NCI-H774 (cell line): ENCODE measurements at regions not wholly inside any gene's neighbourhood (a gene's known extent, or its start where the extent isn't known, plus 50 kb on each side); places are given as distances from the start of the nearest gene placed in this dataset.
"Not testable (repeated sequence)": the region's sequence is repeated elsewhere in the genome, so short reads cannot be mapped to it uniquely, and the experiment has no call there.

Source experiments
- DNase-seq: peaks from one replicate; lab custom pipeline; 2025; lab: John Stamatoyannopoulos, UW

DNA sequence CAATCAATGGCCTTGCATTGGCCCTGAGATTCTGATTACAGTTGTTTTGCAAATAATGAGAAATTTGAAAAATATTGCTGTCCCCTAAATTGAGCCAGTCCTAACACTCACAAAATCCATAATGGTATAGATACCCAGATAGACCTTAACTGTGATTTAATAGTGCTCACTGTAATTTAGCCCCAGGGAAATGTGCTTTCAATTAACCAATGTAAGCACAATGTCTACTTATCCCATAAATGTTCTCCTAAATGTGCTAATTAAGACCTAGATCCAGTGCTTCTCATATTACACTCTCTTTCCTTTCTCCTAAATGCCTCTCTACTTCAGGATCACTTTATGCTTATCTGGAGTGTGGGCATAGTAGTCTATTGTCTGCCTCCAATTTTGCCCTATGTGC is 417.8 kb upstream of the CCL2 start:
- no peak for DNase-seq

DNA sequence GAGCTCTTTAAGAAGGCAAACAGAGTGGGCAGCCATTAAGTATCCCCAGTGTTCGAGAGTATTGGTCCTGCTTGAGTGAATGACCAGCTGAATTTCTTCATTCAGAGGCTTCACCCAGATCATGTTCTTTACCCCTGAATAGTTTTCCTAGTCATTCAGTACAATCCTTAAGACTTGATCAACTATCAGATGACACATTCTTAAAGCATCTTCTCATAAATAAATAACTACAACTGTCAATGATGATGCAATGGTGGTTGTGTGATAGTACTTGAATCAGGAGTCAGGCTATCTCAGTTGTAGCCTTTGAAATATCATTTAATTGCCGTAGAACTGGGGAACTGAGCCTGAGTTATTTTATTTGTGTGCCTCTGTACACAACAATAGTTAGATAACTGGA is 416.8 kb upstream of the CCL2 start:
- DNase-seq: no peak

DNA sequence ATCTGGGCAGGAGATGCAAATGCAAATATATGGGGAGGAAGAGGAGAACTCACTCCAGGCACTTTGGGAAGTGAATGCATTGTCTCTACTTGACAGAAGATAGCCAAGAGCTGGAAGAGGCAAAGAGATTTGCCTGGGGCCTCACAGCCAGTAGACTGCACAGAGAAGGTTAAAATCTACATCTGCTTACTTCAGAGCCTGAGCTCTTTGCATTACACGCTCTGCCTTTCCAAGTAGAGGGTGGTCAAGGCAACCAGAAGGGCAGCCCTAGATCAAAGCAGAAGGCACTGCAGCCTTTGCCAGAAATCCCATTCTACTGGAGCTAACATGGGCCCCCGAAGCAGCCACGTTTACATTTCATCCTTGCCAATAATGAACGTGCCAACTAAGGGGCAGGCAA is 407.2 kb upstream of the CCL2 start:
- DNase-seq: no peak

DNA sequence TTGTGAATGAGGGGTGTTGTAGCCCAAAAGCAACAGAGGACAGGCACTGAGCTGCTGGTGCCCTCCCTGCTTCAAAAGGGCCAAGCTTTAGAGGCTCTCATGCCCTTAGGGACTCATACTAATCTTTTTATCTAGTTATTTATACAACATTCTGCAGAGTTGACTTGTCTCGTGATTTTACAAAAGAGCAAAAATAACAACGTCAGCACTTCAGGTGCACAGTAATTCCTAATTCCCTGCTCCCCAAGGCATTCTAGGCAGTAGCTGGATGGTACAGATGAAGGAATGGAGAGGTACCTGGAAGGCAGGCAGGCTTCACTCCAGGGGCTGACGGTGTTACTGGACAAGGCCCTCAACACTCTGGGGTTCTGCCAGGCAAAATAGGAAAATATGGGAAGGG is 406.7 kb upstream of the CCL2 start:
- DNase-seq: no peak

DNA sequence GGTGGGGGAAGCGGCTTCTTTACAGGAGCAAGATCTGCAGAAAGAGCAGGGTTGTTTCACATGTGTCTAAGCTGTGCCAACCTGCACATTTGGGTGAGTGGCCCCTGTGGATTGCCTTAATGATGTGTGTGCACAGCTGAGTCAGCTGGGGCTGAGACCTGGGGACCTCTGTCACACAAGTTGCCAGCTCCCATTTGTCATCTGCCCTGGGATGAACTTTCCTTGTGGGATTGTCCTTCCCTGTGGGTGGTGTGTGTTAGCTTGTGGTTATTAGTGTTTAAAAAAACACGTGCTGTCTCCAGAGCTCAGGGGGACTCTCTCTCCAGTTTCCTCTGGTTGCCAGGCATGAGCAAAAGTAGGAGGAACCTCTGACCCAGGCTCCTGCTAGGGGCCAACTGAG is 400.5 kb upstream of the CCL2 start:
- peak; percentile 58 for DNase-seq

DNA sequence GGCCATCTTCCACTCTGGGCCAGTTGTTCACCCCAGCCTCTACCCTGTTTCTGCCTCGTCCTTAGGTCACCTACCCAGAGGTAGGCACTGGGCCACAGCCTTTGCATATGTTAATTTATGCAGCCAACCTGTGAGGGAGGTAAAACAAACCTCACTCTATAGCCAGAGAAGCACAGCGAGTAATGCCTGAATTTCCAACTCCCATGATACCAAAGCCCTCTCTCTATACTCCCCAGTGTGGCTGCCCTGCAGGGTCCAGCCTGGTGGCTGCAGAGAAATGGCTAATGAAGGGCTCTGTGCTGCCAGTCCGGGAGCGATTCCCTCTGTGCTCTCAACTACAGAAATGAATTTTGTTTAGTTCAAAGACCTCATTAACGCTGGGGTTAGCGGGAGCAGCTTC is 397.0 kb upstream of the CCL2 start:
- no peak for DNase-seq

DNA sequence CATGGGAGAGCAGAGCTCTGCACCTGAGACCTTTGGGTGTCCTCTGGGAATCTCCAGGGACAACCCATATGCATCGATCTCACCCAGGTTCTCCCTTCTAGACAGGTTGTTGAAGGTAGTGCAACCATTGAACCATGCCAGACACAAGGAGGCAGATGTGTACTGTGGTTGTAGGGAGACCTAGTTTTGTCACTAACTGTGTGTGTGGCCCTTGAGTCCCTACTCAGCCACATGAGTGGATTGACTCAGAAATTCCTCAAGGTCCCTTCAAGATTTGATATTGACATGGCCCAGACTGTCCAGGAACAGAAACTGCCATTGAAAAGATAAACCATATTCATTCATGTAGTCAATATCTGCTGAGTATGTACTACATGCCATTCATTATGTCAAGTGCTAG is 396.4 kb upstream of the CCL2 start:
- DNase-seq: no peak

DNA sequence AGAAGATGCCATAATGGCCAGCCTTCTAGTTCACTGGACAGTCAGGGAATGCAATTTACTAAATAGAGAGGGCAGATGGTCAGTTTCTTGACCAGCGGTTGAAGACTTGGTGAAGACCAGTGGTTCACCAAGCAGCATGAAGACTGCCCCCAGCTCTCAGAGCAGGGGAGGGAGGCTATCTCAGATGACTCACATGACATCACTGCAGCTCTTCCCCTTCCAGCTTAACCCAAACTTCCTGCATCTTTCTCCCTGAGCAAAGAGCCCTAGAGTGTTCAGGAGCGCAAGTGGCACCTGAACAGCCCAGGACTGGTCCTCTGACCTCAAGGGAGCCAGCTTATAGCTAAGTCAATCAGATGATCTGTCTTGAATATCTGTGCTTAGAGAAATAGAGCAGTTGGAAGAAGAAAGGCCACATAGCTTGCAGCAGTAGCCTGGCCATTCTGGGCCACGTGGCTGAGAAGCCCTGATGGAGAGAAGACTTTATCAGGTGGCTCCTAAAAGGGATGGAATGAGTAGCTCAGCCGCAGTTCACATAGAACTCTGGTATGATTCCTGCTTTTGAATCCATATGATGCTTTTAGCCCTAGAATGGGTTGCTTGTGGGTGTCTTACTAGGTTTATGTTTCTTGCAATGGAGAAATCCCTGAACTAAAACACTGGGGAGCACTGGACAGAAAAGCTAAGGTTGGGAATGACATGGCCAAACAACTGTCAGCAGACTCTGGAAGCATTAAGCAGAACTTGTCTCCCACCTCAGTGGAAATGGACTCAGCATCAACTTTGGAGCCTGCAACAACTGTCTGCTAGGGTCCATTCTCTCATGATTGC is 392.1 kb upstream of the CCL2 start:
- DNase-seq: no peak

DNA sequence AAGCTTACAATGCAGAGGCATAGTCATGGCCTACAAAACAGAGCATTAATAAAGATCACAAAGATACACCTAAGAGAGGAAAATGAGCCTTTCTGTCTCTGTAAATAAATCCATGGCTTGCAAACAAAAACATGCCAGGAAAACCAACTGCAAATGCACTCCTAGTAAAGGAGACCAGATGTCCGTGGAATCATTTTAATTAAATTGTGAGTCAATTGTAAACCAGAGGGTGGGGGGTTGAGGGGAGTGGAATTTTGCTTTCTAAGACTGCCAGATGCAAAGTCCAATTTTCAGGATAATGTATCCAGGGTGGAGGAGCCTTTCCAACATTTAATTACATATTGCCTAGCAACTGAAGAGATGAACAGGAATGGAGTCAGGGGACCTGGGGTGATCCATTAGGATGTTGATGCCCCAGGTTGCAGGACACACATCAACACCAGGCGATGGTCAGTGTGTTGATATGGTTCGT is 390.3 kb upstream of the CCL2 start:
- no peak for DNase-seq

DNA sequence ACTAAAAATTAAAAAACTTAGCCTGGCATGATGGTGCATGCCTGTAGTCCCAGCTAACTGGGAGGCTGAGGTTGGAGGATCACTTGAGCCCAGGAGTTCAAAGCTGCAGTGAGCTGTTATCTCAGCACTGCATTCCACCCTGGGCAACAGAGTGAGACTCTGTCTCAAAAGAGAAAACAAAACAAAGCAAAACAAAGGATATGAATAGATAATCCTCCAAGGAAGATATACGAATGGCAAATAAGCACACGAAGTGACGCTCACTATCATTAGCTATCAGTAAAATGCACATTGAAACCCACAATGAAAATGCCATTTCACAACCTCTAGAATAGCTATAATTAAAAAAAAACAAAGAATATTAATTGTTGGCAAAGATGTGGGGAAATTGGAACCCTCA is 386.2 kb upstream of the CCL2 start:
- DNase-seq: no peak

DNA sequence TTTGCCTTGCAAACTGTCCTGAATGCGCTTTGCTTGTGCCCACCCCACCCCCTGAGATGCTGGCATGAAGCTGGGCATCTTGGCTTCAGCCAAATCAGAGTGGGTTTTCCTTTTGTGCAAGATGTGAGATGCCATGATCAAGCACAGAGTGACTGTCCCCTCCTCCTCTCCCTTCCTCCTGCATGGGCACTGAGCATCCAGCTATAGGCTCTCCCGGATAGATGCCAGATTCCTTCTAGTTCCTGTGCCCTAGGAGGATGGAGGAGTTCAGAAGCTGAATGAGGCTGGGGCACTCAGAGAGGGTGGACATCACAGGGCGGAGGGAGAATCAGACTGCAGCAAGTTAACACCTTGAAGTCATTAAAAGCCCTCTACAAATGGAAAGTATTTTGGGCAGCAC is 384.1 kb upstream of the CCL2 start:
- DNase-seq: no peak

DNA sequence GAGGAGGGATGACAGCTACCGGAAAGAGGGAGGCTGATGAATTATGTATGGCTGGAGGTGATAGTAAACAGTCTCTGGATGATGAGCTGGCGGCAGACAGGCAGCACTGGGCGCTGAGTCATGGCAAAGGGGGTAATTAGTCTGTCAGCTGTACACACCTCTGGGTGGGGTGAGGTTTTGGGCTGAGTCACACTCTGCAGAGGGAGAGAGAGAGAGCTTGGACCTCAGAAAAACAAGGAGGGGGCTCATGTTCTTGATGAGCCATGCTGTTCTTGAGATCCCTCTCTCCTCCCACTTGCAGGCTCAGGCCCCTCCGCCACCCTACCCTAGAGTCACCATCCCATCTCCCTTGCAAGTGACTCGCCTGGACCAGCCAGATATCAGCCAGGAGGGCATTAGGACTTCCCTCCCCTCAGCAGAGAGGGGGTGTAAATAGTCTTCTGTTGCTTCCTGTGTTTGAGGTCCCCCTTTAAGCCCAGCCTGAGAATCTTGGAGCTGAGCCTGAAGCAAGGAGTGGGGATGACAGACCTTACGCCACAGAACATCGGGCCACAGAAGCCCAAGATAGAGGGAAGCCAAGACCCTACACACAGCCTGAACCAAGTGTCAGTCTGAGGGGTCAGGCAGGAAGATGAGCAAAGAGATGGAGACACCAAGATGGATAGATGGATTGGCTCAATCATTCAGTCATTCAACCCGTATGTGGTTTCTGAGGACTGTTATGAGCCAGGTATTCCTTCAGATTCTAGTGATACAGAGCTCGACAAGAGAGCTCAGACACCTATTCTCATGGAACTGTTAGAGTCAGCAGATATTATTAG is 383.2 kb upstream of the CCL2 start:
- peak; percentile 41 for DNase-seq

DNA sequence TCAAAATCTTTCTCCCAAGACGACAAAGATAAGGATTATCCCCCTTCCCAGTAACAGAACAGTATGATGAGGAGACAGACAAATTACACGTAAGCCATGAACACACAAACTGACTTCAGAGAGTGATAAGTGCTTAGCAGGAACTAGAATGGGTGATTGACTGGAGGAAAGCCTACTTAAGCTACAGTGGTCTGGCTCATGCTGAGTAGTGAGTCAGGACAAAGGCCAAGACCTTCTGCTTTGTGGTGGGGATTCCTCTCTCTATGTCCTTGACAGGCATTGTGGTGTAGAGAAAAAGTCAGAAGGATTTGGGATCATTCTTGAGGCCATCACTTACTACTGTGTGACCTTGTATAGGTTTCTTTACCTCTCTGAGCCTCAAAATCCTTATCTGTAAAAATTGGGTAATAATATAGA is 381.9 kb upstream of the CCL2 start:
- no peak for DNase-seq

DNA sequence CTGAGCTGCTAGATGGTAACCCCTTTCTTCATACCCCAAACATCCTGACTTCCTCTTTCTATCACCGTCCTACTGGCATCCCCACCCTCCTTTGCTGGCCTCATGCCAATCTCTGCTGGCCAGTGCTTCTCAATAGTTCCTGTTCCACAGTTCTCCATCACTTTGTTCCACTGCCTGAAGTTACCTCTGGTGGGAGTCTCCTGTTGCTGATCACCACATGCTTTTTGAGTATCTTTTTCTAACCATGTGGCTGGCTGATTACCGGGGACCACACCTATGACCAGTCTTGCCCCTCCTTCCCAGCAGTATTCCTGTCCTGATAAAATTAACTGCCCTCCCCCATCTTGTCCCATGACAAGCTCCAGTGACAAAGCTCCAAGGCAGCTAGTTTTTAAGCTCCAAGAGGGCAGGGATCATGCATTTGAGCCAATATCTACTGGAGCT is 380.4 kb upstream of the CCL2 start:
- DNase-seq: no peak

DNA sequence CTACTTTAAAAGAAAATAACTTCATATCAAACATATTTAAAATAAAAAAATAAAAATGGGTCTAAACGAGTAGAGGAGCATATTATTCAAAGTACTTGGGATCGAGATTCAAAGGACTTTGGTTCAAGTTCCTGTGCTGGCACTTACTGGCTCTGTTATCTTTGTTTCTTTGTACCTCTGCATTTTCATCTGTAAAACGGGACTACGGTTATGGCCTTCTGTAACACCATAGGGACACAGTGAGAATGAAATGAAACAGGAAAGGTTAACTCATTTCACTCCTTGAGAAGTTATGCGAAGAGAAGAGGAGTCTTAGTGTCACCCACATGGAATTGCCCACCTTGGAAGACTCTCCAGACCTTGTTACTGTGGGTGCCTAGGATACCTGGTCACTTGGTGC is 379.1 kb upstream of the CCL2 start:
- no peak for DNase-seq

DNA sequence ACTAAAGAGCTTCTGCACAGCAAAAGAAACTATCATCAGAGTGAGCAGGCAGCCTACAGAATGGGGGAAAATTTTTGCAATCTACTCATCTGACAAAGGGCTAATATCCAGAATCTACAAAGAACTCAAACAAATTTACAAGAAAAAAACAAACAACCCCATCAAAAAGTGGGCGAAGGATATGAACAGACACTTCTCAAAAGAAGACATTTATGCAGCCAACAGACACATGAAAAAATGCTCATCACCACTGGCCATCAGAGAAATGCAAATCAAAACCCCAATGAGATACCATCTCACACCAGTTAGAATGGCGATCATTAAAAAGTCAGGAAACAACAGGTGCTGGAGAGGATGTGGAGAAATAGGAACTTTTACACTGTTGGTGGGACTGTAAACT is 372.8 kb upstream of the CCL2 start:
- not testable (repeated sequence) for DNase-seq

DNA sequence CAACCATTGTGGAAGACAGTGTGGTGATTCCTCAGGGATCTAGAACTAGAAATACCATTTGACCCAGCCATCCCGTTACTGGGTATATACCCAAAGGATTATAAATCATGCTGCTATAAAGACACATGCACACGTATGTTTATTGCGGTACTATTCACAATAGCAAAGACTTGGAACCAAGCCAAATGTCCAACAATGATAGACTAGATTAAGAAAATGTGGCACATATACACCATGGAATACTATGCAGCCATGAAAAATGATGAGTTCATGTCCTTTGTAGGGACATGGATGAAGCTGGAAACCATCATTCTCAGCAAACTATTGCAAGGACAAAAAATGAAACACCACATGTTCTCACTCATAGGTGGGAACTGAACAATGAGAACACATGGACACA is 372.4 kb upstream of the CCL2 start:
- not testable (repeated sequence) for DNase-seq

DNA sequence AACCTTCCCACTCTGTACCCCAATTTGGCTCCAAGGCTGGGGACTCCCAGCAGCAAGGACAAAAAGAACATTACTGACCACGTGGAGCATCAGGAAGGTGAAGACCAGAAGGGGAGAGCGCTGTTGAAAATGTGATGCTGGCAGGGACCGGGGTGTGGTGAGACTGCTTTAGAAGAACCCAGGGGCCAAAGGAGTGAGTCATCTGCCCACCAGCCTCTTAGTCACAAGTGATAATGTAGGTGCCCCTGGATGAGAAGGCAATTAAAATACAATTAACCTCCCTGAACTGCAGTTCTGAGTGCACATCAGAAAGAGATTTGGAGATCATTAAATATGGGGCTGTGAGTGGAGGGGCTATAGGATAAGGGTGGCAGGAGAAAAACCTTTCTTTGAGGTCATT is 366.6 kb upstream of the CCL2 start:
- no peak for DNase-seq

DNA sequence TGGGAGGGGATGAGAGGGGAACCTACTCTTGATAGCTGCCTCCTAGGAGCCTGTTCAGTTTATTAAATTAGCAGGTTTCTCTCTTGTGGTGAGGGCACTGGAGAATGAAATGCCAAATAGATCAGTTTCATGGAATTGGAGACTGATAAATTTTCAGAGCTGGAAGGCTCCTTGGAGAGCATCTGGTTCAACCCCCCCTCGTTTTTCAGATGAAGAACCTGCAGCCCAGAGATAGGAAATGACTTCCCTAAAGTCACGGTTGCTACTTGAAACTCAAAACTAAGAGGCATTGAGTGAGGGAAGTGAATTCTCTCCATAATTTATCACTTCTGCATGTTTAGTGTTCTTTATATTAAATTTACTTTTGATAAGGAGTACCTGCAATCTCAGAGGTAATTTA is 366.0 kb upstream of the CCL2 start:
- no peak for DNase-seq

DNA sequence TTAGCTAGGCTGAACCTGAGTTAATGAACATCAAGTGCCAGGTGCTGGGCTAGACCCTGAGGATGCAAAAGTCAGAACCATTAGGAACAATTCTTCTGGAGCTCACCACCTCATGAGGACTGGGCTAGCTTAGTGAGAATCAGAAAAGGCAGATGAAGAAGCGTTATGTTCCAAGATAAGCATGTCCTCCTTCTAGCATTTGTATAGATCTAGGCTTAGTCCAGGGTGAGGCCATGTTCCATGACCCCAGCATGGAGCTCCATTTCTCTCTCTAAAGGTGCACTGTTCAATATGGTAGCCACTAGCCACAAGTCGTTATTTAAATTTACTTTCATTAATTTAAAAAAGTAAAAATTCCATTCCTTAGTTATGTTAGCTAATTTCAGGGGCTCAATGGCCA is 365.3 kb upstream of the CCL2 start:
- DNase-seq: no peak

DNA sequence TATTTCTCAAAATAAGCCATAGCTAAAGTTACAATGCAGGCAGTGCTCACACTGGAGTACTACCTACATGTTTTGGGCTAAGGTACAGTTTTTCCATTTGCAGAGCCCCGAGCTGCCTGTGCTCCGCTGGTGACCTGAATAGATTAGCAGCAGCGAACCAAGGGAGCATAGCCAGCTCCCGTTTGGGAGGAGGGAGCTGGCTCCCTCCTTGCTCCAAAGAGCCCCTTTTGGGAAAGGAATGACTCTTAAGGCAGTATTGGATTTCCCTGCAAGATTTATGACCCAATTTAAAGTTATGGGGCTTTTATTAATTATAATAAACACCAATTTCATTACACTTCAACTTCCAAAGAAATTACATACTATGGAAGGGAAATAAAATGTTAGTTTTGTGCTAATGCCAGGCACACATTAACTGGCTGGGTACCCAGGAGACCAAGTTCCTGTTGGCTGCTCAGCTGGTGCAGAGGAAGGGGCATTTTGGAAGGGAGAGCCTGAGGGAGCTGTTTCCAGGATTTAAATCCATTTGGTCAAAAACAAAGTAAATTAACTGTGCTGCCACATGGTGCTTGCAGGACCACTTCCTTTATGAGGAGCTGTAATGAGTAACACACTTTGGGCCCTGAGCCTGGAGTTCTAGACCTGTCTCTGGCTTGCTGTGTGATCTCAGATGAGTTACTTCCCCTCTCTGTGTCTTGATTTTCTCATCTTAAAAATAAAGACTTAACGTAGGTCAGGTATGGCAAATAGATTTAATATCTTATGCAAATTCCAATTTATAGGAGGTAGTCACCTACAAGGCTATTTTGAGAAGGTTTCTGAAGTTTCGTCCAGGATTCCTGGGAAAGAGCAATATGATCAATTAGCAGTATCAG is 362.1 kb upstream of the CCL2 start:
- no peak for DNase-seq

DNA sequence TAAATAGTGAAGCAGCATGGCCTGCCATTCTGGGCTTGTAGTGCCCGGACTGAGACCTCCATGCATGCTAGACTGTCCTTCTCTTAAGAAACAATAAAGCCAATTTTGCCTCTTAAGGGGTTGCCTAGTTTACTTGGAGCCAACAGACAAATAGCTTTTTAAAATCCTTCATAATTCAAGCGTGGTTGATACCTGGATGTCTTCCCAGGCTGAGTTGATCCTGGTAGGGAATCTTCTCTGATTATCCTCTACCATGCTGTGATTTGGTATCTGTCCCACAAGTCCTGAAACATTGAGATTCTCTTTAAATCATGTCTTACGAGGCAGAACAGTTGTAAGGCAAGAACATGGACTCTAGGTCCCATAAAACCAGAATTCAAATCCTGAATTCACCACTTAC is 359.6 kb upstream of the CCL2 start:
- no peak for DNase-seq
